HG02943 (cell line): ENCODE measurements at regions not wholly inside any gene's neighbourhood (a gene's known extent, or its start where the extent isn't known, plus 50 kb on each side); places are given as distances from the start of the nearest gene placed in this dataset.
"Not testable (repeated sequence)": the region's sequence is repeated elsewhere in the genome, so short reads cannot be mapped to it uniquely, and the experiment has no call there.

Experiments used
- ATAC-seq: cut with Tn5 transposase; IDR thresholded peaks from one replicate; pipeline ENCODE4 v1.9.1; 2021; ENCODE audit warnings: mild to moderate bottlenecking, low read depth, moderate library complexity; ENCODE audit not compliant: unreplicated experiment

DNA sequence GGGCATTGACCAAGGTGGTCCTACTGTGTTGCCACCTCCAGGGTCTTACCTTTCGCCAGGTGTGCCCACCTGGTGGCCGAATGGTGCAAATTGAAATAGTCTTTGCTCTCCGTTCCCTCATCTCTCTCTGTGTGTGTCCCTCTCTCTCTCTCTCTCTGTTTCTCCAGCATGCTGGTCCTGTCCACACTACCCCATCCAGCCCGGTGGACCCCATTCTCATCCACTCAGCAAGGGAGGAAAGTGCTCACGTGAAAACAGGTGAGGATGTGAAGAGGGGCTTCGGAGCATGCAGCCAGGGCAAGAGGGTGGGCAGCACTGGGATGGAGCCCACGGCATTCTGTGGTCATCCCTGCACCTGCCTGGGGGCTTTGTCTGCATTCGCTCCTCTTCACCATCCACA, 150.1 kb downstream of the CRLF2 start:
- ATAC-seq: no peak

DNA sequence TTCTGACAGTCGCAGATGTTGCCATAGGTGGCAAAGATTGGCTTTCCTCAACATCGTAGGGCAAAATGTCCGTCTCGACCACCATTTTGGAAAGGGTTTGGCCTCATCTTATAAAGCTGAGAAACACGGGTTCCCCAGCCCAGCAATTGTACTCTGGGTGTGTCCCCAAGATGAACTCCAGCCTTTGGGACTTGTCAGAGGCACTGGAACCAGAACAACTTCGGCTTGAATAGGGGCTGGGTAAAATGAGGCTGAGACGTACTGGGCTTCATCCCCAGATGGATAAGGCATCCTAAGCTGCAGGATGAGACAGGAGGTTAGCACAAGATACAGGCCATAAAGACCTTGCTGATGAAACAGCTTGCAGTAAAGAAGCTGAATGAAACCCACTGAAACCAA, 151.9 kb downstream of the CRLF2 start:
- no peak for ATAC-seq

DNA sequence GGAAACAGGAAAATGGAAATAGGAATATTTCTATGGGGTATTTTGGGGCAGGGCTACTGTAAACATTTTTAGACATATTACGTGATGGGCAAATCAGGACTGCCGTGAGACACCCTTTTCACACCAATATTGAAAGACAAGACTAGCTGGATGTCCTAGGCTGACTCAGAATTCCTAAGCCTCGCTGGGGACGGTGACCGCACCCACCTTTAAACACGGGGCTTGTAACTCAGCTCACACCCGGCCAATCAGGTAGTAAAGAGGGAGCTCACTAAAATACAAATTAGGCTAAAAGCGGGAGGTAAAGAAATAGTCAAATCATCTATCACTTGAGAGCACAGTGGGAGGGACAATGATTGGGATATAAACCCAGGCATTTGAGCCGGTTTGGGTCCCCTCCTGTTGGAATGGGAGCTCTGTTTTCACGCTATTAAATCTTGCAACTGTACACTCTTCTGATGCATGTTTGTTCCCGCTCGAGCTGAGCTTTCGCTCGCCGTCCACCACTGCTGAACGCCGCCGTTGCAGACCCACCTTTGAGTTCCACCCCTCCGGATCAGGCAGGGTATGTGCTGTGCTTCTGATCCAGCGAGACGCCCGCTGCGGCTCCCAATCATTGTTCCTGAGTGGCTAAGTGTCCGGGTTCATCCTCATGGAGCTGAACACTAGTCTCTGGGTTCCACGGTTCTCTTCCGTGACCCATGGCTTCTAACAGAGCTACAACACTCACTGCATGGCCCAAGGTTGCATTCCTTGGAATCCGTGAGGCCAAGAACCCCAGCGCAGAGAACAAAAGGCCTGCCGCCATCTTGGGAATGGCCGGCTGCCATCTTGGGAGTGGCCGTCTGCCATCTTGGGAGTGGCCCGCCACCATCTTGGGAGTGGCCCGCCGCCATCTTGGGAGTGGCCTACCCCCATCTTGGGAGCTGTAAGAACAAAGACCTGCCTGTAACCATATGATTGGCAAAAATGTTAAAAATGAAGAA, 152.6 kb downstream of the CRLF2 start:
- no peak for ATAC-seq

DNA sequence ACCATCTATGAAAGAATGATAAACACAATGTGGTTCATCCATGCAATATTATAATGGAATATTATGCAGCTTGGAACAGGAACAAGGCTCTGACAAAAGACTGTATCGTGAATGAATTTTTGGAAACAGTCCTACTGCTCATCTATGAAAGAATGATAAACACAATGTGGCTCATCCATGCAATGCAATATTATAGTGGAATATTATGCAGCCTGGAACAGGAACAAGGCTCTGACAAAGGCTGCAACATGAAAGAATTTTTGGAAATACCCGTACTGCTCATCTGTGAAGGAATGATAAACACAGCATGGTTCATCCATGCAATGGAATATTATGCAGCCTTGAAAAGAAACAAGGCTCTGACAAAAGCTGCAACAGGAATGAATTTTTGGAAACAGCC, 158.8 kb downstream of the CRLF2 start:
- not testable (repeated sequence) for ATAC-seq

DNA sequence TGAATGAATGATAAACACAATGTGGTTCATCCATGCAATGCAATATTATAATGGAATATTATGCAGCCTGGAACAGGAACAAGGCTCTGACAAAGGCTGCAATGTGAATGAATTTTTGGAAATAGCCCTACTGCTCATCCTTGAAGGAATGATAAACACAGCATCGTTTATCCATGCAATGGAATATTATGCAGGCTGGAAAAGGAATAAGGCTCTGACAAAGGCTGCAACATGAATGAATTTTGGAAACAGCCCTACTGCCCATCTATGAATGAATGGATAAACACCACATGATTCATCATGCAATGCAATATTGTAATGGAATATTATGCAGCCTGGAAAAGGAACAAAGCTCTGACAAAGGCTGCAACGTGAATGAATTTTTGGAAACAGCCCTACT, 159.4 kb downstream of the CRLF2 start:
- no peak for ATAC-seq

DNA sequence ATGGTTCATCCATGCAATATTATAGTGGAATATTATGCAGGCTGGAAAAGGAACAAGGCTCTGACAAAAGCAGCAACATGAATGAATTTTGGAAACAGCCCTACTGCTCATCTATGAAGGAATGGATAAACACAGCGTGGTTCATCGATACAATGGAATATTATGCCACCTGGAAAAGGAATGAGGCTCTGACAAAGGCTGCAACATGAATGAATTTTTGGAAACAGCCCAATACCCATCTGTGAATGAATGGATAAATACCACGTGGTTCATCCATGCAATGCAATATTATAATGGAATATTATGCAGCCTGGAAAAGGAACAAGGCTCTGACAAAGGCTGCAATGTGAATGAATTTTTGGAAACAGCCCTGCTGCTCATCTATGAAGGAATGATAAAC, 160.4 kb downstream of the CRLF2 start:
- ATAC-seq: no peak

DNA sequence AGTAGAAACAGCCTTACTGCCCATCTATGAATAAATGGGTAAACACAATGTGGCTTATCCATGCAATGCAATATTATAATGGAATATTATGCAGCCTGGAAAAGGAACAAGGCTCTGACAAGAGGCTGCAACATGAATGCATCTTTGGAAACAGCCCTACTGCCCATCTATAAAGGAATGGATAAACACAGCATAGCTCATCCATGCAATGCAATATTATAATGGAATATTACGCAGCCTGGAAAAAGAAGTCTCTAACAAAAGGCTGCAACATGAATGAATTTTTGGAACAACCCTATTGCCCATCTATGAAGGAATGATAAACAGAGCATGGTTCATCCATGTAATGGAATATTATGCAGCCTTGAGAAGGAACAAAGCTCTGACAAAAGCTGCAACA, 161.0 kb downstream of the CRLF2 start:
- ATAC-seq: no peak

DNA sequence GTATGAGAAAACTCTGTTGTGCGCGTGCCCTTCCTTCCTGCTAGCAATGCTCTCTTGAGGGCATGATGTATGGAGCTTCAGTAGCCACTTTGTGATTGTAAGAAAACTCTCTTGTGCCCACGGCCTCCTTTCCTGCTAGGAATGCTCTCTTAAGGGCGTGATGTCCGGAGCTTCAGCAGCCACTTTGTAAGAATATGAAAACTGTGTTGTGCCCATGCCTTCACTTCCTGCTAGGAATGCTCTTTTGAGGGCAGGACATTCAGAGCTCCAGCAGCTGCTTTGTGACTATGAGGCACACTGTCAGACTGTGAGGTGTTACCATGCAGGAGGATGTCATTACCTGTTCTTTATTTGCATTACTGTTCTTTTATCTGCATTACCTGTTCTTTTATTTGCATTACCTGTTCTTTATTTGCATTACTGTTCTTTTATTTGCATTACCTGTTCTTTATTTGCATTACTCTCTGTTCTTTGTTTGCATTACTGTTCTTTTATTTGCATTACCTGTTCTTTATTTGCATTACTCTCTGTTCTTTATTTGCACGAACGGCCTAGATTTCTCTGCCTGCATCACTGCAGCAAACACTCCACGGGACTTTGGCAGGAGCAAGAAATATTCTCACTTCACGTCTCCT, 166.7 kb downstream of the CRLF2 start:
- ATAC-seq: no peak

DNA sequence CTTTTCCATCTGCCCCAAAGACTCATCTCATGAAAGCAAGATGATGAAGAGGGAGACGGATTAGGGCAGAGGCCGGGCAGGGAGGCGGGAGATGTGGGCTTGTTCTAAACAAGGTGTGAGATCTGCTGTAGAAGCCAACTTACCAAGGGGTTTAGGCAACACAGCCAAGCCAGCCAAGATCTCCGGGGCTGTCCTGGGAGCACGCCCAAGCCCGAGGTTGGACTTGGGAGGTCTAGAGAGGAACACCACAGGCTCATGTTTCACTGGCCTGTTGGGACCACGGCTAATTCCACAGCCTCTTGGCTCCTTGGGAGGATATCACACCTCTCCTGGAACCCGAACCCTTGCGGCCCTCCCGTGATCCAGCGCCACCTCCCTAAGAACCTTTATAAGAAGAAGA, 171.4 kb downstream of the CRLF2 start:
- no peak for ATAC-seq

DNA sequence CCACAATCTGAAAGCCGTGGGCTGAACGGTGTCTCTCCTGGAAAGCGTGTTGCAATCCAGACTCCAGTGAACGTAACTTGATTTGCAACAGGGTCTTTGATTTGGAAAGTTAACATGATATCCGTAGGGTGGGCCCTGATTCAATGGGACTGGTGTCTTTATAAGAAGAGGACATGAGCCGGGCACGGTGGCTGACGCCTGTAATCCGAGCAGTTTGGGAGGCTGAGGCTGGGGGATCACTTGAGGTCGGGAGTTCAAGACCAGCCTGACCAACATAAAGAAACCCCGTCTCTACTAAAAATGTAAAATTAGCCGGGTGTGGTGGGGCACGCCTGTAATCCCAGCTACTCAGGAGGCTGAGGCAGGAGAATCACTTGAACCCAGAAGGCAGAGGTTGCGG, 176.5 kb downstream of the CRLF2 start:
- not testable (repeated sequence) for ATAC-seq

DNA sequence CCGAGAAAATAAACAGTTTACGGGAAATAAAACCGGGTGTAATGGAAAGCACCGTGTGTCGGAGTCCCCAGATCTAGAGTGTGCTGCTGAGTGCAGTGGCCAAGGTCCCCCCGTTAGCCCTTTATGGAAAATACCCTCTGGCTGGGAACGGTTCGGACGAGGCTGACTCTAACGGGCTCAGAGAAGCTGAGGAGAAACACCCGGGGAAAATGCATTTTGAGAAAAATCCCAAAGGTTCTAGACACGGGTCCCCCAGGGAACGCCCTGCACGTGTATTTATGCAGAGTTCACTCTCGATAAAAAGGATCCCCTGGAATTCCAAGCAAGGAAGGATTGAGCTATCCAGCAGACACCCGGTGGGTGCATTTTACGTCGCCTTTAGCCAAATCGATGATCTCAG, 177.2 kb downstream of the CRLF2 start:
- no peak for ATAC-seq

DNA sequence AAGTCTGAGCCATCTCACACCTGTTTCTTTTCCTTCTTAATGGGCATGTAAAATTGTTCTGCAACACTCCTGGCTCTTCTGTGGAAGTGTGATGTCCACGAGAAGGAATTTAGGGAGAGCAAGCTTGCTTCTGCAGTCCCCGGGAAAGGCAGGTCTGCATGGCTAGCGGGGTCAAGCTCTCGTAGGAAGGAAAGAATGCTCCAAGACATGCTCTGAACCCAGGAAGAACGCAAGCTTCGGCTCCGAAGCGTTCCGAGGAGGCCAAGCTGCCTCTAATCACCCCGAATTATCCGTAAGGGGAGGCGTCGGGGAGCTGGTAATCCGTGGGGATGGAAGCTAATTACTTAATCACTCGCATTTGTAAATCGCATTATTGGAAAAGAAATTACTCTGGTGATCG, 177.7 kb downstream of the CRLF2 start:
- ATAC-seq: no peak

DNA sequence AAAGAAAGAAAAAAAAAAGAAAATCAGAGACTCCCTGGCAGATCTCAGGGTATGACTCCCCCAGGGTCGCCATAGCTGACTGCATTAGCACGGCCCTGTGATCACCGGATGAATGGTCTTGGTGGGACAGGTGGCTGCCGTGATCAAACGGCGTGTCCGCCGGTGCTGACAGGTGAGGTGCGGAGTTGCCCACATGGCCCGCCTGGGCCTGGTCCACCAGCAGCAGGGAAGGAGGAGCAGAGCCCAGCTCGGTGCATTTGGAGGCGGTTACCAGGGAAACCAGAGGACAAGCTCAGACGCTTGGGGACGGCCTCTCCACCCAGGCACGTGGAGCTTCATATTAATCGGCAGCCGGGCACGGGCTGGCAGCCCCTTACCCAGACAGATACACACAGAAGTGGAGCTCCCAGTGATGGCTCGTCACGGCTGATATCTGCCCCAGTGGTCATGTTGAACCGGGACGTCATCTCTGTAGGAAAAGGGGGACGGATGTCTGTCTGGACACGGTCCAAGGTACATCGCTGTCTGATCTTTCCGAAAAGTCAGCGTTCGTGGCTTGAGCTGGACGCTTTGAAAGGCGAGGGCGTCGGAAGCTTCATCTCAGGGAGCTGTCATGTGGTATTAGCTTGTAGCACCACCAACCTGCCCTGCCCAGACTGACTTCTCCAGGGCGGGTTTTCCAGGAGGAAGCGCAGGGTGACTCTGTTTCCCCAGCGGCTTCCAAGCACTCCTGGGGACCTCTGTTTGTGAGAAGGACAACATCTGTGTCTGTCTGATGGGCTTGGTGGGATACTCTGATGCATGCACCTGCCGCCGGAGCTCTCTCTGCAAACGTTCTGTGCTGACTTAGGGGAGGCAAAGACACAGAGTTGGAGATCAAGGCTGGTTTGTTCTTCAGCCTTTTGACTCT, 180.7 kb downstream of the CRLF2 start:
- ATAC-seq: no peak

DNA sequence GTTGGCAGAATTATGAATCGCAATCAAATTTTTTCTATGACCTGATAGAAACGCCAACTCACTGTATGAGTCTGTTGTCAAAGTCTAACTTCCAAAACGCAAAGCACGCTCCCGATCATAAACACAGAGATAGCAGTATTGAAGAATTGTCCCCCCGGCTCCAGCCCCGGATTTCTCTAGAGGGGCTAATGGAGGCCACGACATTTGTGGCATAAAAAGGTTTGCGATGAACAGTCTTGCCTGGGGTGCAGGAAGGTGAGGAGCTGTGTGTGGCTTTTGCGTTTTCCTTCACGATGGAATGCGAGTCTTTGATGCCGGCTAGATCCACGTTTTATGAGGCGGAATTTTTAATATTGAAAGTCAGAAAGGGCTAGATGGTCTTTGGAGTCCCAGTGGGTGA, 183.0 kb downstream of the CRLF2 start:
- no peak for ATAC-seq

DNA sequence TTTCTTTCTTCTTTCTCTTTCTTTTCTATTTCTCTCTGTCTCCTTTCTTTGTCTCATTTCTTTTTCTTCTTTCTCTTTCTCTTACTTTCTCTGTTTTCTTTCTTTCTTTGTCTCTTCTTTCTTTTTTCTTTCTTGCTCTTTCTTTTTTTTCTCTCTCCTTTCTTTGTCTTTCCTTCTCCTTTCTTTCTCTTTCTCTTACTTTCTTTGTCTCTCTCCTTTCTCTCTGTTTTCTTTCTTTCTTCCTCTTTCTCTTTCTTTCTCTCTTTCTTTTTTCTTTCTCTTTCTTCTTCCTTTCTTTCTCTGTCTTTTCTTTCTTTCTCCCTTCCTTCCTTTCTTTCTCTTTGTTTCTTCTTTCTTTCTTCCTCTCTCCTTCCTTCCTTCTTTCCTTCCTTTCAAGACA, 184.8 kb downstream of the CRLF2 start:
- ATAC-seq: no peak

DNA sequence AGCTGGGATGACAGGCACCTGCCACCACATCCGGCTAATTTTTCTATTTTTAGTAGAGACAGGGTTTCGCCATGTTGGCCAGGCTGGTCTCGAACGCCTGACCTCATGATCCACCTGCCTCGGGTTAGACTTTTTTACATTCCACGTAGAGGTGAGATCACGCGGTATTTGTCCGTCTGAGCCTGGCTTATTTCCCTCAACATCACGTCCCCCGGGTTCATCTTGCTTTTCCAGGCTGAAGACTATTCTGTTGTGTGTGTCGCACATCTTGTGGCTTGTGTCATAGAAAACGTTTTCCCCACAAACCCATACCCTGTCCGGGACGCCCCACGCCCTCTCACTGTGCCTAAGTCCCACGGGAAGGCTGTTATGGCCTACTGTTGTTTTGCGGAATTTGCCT, 185.3 kb downstream of the CRLF2 start:
- peak; percentile 47 for ATAC-seq

DNA sequence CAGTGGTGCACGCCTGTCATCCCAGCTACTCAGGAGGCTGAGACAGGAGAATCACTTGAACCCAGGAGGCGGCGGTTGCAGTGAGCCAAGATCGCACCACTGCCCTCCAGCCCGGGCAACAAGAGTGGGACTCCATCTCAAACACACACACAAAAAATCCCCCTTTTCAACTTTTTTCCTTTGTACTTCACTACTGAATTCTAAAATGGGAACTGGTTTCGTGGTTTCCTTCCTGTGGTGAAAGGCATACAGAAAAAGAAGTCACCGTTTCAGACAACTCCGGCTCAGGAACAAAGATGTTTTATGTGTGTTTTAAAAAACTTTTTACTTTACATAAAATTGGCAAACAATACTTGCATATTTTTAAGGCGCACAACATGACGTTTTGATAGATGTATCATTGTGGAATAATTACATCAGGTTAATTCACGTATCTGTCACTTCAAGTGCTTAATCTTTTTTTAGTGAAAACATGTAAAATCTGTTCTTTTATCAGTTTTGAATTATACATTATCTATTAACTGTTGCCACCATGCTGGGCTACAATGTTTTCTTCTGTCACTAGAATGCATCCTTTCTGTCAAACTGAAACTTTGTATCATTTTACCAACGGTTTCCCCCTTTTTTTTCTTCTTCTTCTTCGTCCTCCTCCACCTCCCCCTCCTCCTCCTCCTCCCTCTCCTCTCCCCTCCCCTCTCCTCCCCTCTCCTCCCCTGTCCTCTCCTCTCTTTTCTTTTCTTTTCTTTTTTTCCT, 186.0 kb downstream of the CRLF2 start:
- peak; percentile 56 for ATAC-seq

DNA sequence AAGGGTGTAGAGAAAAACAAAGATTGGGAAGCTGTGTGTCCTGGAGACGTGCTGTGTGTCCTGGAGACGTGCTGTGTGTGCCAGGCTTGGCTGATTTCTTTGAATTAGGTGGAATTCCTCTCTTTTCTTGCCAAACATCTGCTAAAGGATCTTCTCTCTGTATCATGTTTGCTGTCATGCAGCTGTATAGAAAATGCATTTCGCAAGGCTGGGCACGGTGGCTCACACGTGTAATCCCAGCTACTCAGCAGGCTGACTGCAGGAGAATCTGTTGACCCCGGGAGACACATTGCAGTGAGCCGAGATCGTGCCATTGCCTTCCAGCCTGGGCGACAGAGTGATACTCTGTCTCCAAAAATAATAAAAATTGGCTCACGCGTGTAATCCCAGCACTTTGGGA, 187.0 kb downstream of the CRLF2 start:
- ATAC-seq: no peak

DNA sequence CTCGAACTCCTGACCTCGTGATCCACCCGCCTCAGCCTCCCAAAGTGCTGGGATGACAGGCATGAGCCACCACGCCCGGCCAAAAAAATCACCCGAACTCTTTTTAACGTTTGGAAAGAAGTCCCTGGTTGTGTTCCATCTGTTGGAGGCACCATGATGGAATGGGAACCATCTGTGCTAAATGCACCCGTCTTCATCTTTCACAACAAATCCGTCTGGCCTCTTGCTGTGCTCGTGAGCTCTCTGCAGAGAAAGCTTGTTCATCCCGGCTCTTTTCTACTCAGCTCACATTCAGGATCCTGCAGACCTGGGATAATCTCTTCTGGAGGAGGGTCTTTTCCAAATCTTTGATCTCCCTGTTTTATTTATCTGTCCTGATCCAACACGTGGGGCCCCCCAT, 188.8 kb downstream of the CRLF2 start:
- ATAC-seq: no peak

DNA sequence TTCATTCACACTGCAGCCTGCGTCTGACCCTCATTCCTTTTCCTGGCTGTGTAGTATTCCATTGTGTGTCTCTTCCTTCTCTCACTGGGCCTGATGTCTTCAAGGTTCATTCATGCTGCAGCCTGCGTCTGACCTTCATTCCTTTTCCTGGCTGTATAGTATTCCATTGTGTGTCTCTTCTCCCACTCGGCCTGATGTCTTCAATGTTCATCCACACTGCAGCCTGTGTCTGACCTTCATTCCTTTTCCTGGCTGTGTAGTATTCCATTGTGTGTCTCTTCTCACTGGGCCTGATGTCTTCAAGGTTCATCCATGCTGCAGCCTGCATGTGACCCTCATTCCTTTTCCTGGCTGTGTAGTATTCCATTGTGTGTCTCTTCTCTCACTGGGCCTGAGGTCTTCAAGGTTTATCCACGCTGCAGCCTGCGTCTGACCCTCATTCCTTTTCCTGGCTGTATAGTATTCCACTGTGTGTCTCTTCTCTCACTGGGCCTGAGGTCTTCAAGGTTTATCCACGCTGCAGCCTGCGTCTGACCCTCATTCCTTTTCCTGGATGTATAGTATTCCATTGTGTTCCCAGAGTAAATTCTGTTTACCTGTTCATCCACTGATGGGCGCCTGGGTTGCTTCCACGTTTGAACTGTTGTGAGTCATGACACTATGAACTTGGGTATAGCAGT, 191.0 kb downstream of the CRLF2 start:
- not testable (repeated sequence) for ATAC-seq
